HCT116 (cell line): ENCODE measurements at regions not wholly inside any gene's neighbourhood (a gene's known extent, or its start where the extent isn't known, plus 50 kb on each side); places are given as distances from the start of the nearest gene placed in this dataset.

Experiments used
- CTCF ChIP-seq, 3 experiments: fragments of 200-600 bp in 1 of 3; sonication (generic) in 1 of 3; IDR thresholded peaks in 2 of 3; conservative IDR thresholded peaks in 1 of 3; 2 replicates each; pipeline ENCODE4 v1.5.1; 2012 to 2017; ENCODE audit warnings: low read depth in 2 of 3, low read length in 2 of 3, antibody characterized with exemption in 1 of 3, borderline replicate concordance in 1 of 3, control low read depth in 1 of 3, mild to moderate bottlenecking in 1 of 3, mixed read lengths in 1 of 3, mixed run types in 1 of 3, moderate library complexity in 1 of 3; ENCODE audit not compliant: insufficient read depth in 1 of 3
- MAX ChIP-seq: IDR thresholded peaks from 2 replicates; pipeline ENCODE4 v1.6.1; 2012

GRCh38 chr9:78533500-78533899 is 236.6 kb downstream of the PSAT1 start:
- TF ChIP-seq MAX (no peak), CTCF (IDR thresholded peaks at IDR 0.05 in 2 of 3, conservative IDR thresholded peaks at IDR 0.05 in 1 of 3; ENCODE audit: borderline replicate concordance in 1 of 3, insufficient read depth in 1 of 3, low read depth in 2 of 3, low read length in 2 of 3) (no peak)
